Caco-2 (cell line): ENCODE measurements at regions not wholly inside any gene's neighbourhood (a gene's known extent, or its start where the extent isn't known, plus 50 kb on each side); places are given as distances from the start of the nearest gene placed in this dataset.

Experiments used
- BruUV-seq: library from RNA; stranded (reverse); fragments of 400-500 nt; replicated peaks from 2 replicates; lab custom pipeline; 2021; lab: Mats Ljungman, UMichigan
- CTCF ChIA-PET: fragments of 300-600 bp; sonication (Branson Sonifier 250); formaldehyde crosslinking; loops from one replicate; lab custom pipeline; 2022; ENCODE audit warnings: antibody characterized with exemption; lab: Charles Lee
- POLR2A ChIA-PET: fragments of 300-600 bp; sonication (Branson Sonifier 250); formaldehyde crosslinking; loops from one replicate; lab custom pipeline; 2022; ENCODE audit warnings: antibody characterized with exemption; lab: Charles Lee
- DNase-seq, 2 experiments: peaks; one replicate each; pipeline versions ENCODE4 v3.0.0 to v3.0.0-alpha.2; 2020 to 2022
- H3K27me3 ChIP-seq: replicated peaks from 2 replicates; pipeline ENCODE4 v1.6.0; 2011; ENCODE audit warnings: low read length; ENCODE audit not compliant: control insufficient read depth, insufficient read depth
- H3K36me3 ChIP-seq: 2 replicates; pipeline ENCODE4 v1.5.1; 2011; ENCODE audit warnings: low read length; ENCODE audit not compliant: control insufficient read depth, insufficient read depth
- H3K4me1 ChIP-seq: fragments of 250-450 bp; sonication (Bioruptor Pico); 2 replicates; pipeline ENCODE4 v1.5.1; 2020; ENCODE audit warnings: mild to moderate bottlenecking
- H3K4me3 ChIP-seq: 2 replicates; pipeline ENCODE4 v1.5.1; 2011; ENCODE audit warnings: low read depth, mild to moderate bottlenecking, control low read depth, low read length
- H3K9me3 ChIP-seq: fragments of 250-450 bp; sonication (Bioruptor Pico); 2 replicates; pipeline ENCODE4 v1.5.1; 2020; ENCODE audit warnings: mild to moderate bottlenecking, moderate library complexity
- H3K27ac Mint-ChIP-seq: one replicate; pipeline ENCODE4 v1.8.0; 2022; ENCODE audit warnings: mixed read lengths; ENCODE audit not compliant: unreplicated experiment
- H3K27me3 Mint-ChIP-seq: one replicate; pipeline ENCODE4 v1.8.0; 2022; ENCODE audit warnings: mixed read lengths; ENCODE audit not compliant: insufficient read depth, unreplicated experiment
- H3K36me3 Mint-ChIP-seq: one replicate; pipeline ENCODE4 v1.8.0; 2022; ENCODE audit warnings: mild to moderate bottlenecking, mixed read lengths; ENCODE audit not compliant: insufficient read depth, unreplicated experiment
- H3K4me1 Mint-ChIP-seq: one replicate; pipeline ENCODE4 v1.8.0; 2022; ENCODE audit warnings: low read depth, mixed read lengths; ENCODE audit not compliant: unreplicated experiment
- H3K4me3 Mint-ChIP-seq: one replicate; pipeline ENCODE4 v1.8.0; 2022; ENCODE audit warnings: mild to moderate bottlenecking, moderate library complexity, mixed read lengths; ENCODE audit not compliant: unreplicated experiment
- H3K9me3 Mint-ChIP-seq: one replicate; pipeline ENCODE4 v1.8.0; 2022; ENCODE audit warnings: mixed read lengths; ENCODE audit not compliant: unreplicated experiment
- intact Hi-C: fragments of 100-400 bp; cut with micrococcal nuclease; formaldehyde crosslinking; loops from one replicate; pipeline ENCODE4 v1.10.0; 2022; ENCODE audit not compliant: unreplicated experiment
- TF ChIP-seq, protein P1 (sequence below), 2 experiments: fragments of 200-600 bp in 1 of 2; IDR thresholded peaks; 1 replicate in 1 of 2; 2 replicates in 1 of 2; pipeline versions ENCODE4 v1.5.1 to v1.8.0; 2011 to 2022; ENCODE audit warnings: antibody characterized with exemption in 1 of 2, control low read depth in 1 of 2, inconsistent platforms in 1 of 2, low read depth in 1 of 2, low read length in 1 of 2, mild to moderate bottlenecking in 1 of 2, moderate library complexity in 1 of 2; ENCODE audit not compliant: insufficient read depth in 1 of 2, severe bottlenecking in 1 of 2, unreplicated experiment in 1 of 2

DNA sequence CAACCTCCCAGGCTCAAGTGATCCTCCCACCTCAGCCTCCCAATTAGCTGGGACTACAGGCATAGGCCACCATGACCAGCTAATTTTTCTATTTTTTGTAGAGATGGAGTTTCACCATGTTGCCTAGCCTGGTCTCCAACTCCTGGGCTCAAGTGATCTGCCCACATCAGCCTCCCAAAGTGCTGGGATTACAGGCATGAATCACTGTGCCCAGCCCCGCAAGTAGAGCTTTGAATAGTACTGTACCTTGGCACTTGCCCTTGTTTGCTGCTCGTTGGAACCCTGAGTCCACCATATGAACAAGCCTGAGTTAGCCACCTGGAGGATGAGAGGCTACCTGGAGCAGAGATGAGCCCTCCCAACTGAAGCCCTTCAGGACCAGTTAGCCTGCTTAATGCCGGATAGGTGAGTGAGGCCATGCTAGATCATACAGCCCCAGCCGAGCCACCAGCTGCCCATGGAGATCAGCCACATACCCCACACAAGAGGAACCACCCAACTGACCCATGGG, 267.9 kb downstream of the SHQ1 start:
- CTCF ChIA-PET = no interaction called here
- Mint-ChIP-seq H3K27me3 (no peaks in the 10 kb centered on the region), H3K4me3 (no peak overlapping the region), H3K27ac (no peak overlapping the region), H3K9me3 (no peaks in the 10 kb centered on the region), H3K36me3 (no peaks in the 10 kb centered on the region), H3K4me1 (no peaks in the 10 kb centered on the region)
- DNase-seq = no peak
- no peaks in the 10 kb centered on the region for H3K4me1 ChIP-seq
- TF ChIP-seq, protein P1, sequence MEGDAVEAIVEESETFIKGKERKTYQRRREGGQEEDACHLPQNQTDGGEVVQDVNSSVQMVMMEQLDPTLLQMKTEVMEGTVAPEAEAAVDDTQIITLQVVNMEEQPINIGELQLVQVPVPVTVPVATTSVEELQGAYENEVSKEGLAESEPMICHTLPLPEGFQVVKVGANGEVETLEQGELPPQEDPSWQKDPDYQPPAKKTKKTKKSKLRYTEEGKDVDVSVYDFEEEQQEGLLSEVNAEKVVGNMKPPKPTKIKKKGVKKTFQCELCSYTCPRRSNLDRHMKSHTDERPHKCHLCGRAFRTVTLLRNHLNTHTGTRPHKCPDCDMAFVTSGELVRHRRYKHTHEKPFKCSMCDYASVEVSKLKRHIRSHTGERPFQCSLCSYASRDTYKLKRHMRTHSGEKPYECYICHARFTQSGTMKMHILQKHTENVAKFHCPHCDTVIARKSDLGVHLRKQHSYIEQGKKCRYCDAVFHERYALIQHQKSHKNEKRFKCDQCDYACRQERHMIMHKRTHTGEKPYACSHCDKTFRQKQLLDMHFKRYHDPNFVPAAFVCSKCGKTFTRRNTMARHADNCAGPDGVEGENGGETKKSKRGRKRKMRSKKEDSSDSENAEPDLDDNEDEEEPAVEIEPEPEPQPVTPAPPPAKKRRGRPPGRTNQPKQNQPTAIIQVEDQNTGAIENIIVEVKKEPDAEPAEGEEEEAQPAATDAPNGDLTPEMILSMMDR (IDR thresholded peaks at IDR 0.05; ENCODE audit: insufficient read depth in 1 of 2, low read depth in 1 of 2, low read length in 1 of 2, severe bottlenecking in 1 of 2, unreplicated experiment in 1 of 2) = no peak
- no peak overlapping the region for H3K4me3 ChIP-seq
- no TSS peak for BruUV-seq
- H3K36me3 ChIP-seq = no peaks in the 10 kb centered on the region
- H3K9me3 ChIP-seq = no peaks in the 10 kb centered on the region
- POLR2A ChIA-PET = no interaction called here
- intact Hi-C loops = no loop called here
- no peaks in the 10 kb centered on the region for H3K27me3 ChIP-seq

DNA sequence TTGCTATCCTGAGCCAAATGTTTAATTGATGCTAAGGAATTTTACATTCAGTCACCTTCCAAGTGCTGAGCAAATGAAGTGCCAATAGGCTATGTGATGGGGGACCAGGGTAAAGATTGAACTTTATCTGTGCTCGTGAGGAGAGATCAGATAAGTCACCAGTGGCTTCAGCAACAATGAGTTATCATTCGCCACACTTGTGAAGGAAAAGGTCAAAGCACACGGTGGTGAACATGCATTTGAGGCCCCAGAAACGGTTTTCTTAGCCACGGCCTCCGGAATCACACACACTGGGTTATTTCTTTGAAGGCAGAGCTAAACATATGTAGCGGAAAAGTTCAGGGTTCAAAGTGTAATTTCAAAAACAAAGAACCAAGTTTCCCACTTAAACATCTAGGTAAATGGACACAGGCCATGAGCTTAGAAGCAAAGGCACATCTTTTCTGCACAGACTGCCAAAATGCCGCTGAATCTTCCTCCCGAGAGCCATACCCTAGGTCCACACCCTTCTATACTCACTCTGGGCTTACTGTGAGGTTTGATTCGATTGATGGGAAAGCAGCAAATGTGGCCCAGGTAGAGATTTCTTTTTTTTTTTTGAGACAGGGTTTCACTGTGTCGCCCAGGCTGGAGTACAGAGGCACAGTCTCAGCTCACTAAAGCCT, 268.5 kb downstream of the SHQ1 start:
- Mint-ChIP-seq H3K4me1 (no peaks in the 10 kb centered on the region), H3K27me3 (no peaks in the 10 kb centered on the region), H3K36me3 (no peaks in the 10 kb centered on the region), H3K9me3 (no peaks in the 10 kb centered on the region), H3K4me3 (no peak overlapping the region), H3K27ac (no peak overlapping the region)
- intact Hi-C loops = no loop called here
- BruUV-seq = no TSS peak
- Histone ChIP-seq H3K4me1 (no peaks in the 10 kb centered on the region), H3K9me3 (no peaks in the 10 kb centered on the region), H3K36me3 (no peaks in the 10 kb centered on the region), H3K27me3 (no peaks in the 10 kb centered on the region), H3K4me3 (no peak overlapping the region)
- CTCF ChIA-PET = no interaction called here
- DNase-seq = no peak
- POLR2A ChIA-PET = no interaction called here
- TF ChIP-seq, protein P1 (IDR thresholded peaks at IDR 0.05; ENCODE audit: insufficient read depth in 1 of 2, low read depth in 1 of 2, low read length in 1 of 2, severe bottlenecking in 1 of 2, unreplicated experiment in 1 of 2) = no peak

DNA sequence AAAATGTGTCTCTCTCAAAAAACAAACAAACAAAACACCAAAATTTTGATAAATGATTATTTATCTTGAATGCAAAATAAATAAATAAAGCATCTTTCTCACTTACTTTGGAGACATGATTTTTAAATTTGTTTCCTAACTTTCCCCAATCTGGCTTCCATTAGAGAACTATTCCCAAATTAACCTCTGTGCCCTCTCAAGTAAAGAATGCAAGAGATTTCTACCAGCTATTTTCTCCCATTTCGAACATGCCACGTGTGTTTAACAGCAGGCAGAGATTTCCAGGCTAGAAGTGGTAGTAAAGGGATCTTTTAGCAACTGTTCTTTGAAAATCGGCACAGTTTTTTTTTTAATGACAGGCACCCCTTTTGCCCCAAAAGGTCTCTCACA, 269.1 kb downstream of the SHQ1 start:
- Histone ChIP-seq H3K36me3 (no peaks in the 10 kb centered on the region), H3K4me1 (no peaks in the 10 kb centered on the region), H3K4me3 (no peak overlapping the region), H3K27me3 (no peaks in the 10 kb centered on the region), H3K9me3 (no peaks in the 10 kb centered on the region)
- no peak overlapping the region for H3K27ac Mint-ChIP-seq
- no TSS peak for BruUV-seq
- ChIA-PET POLR2A (no interaction called here), CTCF (no interaction called here)
- no peaks in the 10 kb centered on the region for H3K36me3 Mint-ChIP-seq
- intact Hi-C loops = no loop called here
- no peaks in the 10 kb centered on the region for H3K4me1 Mint-ChIP-seq
- H3K4me3 Mint-ChIP-seq = no peak overlapping the region
- no peaks in the 10 kb centered on the region for H3K9me3 Mint-ChIP-seq
- no peak for DNase-seq
- H3K27me3 Mint-ChIP-seq = no peaks in the 10 kb centered on the region
- TF ChIP-seq, protein P1 (IDR thresholded peaks at IDR 0.05; ENCODE audit: insufficient read depth in 1 of 2, low read depth in 1 of 2, low read length in 1 of 2, severe bottlenecking in 1 of 2, unreplicated experiment in 1 of 2) = no peak
